Glutamatergic neuron (in vitro differentiated cells): ENCODE measurements at regions not wholly inside any gene's neighbourhood (a gene's known extent, or its start where the extent isn't known, plus 50 kb on each side); places are given as distances from the start of the nearest gene placed in this dataset.
"Not testable (repeated sequence)": the region's sequence is repeated elsewhere in the genome, so short reads cannot be mapped to it uniquely, and the experiment has no call there.

Experiments
- DNase-seq: peaks from one replicate; pipeline ENCODE4 v3.0.0; 2022
- H3K27ac Mint-ChIP-seq: one replicate; pipeline ENCODE4 v1.8.0; 2020; ENCODE audit warnings: mild to moderate bottlenecking, mixed read lengths, inconsistent platforms; ENCODE audit not compliant: unreplicated experiment
- H3K27me3 Mint-ChIP-seq: one replicate; pipeline ENCODE4 v1.8.0; 2020; ENCODE audit warnings: mild to moderate bottlenecking, moderate library complexity, mixed read lengths, inconsistent platforms; ENCODE audit not compliant: unreplicated experiment
- H3K36me3 Mint-ChIP-seq: one replicate; pipeline ENCODE4 v1.8.0; 2020; ENCODE audit warnings: mild to moderate bottlenecking, mixed read lengths, inconsistent platforms; ENCODE audit not compliant: unreplicated experiment
- H3K4me1 Mint-ChIP-seq: one replicate; pipeline ENCODE4 v1.8.0; 2020; ENCODE audit warnings: mild to moderate bottlenecking, low read depth, mixed read lengths, inconsistent platforms; ENCODE audit not compliant: unreplicated experiment
- H3K4me3 Mint-ChIP-seq: one replicate; pipeline ENCODE4 v1.8.0; 2020; ENCODE audit warnings: mild to moderate bottlenecking, mixed read lengths, inconsistent platforms; ENCODE audit not compliant: unreplicated experiment
- H3K9me3 Mint-ChIP-seq: one replicate; pipeline ENCODE4 v1.8.0; 2020; ENCODE audit warnings: mild to moderate bottlenecking, moderate library complexity, mixed read lengths, inconsistent platforms; ENCODE audit not compliant: unreplicated experiment
- CTCF ChIP-seq: fragments of 200-600 bp; sonication (generic); IDR thresholded peaks from one replicate; pipeline ENCODE4 v1.5.0; 2021; ENCODE audit not compliant: partially characterized antibody, unreplicated experiment

GRCh38 chr5:118070041-118070440 lies 918.3 kb downstream of the DTWD2 start:
- H3K27me3 Mint-ChIP-seq = no peaks in the 10 kb centered on the region
- H3K4me1 Mint-ChIP-seq = no peaks in the 10 kb centered on the region
- H3K9me3 Mint-ChIP-seq = no peaks in the 10 kb centered on the region
- TF ChIP-seq CTCF = no peak
- H3K36me3 Mint-ChIP-seq = no peaks in the 10 kb centered on the region
- H3K4me3 Mint-ChIP-seq = no peak overlapping the region
- H3K27ac Mint-ChIP-seq = no peak overlapping the region
- DNase-seq = no peak

GRCh38 chr5:118069452-118069851 lies 918.9 kb downstream of the DTWD2 start:
- Mint-ChIP-seq H3K36me3 (no peaks in the 10 kb centered on the region), H3K9me3 (no peaks in the 10 kb centered on the region), H3K27ac (no peak overlapping the region), H3K27me3 (no peaks in the 10 kb centered on the region), H3K4me3 (no peak overlapping the region), H3K4me1 (no peaks in the 10 kb centered on the region)
- TF ChIP-seq CTCF = no peak
- DNase-seq = no peak

GRCh38 chr5:118068886-118069285 lies 919.5 kb downstream of the DTWD2 start:
- Mint-ChIP-seq H3K4me3 (no peak overlapping the region), H3K4me1 (no peaks in the 10 kb centered on the region), H3K36me3 (no peaks in the 10 kb centered on the region), H3K27ac (no peak overlapping the region), H3K9me3 (no peaks in the 10 kb centered on the region), H3K27me3 (no peaks in the 10 kb centered on the region)
- no peak for TF ChIP-seq CTCF
- DNase-seq = no peak

GRCh38 chr5:118063836-118064235 lies 924.5 kb downstream of the DTWD2 start:
- not testable (repeated sequence) for H3K27me3 Mint-ChIP-seq, H3K36me3 Mint-ChIP-seq, H3K4me1 Mint-ChIP-seq, H3K27ac Mint-ChIP-seq, H3K4me3 Mint-ChIP-seq, H3K9me3 Mint-ChIP-seq, DNase-seq

- Mint-ChIP-seq H3K9me3 (no peaks in the 10 kb centered on the region), H3K4me3 (no peak overlapping the region), H3K4me1 (no peaks in the 10 kb centered on the region), H3K27ac (no peak overlapping the region), H3K36me3 (no peaks in the 10 kb centered on the region), H3K27me3 (no peaks in the 10 kb centered on the region)
- DNase-seq = no peak
- peak; percentile 49 for TF ChIP-seq CTCF
These were observed 927.5 kb downstream of the DTWD2 start for GRCh38 chr5:118060833-118061232.

GRCh38 chr5:118052503-118052902 lies 935.8 kb downstream of the DTWD2 start:
- Mint-ChIP-seq H3K4me1 (no peaks in the 10 kb centered on the region), H3K4me3 (no peak overlapping the region), H3K36me3 (no peaks in the 10 kb centered on the region), H3K27me3 (no peaks in the 10 kb centered on the region), H3K9me3 (peaks cover 2% of the 10 kb centered on the region), H3K27ac (no peak overlapping the region)
- TF ChIP-seq CTCF = no peak
- DNase-seq = no peak
